MM.1S (cell line): ENCODE measurements at regions not wholly inside any gene's neighbourhood (a gene's known extent, or its start where the extent isn't known, plus 50 kb on each side); places are given as distances from the start of the nearest gene placed in this dataset.
"Not testable (repeated sequence)": the region's sequence is repeated elsewhere in the genome, so short reads cannot be mapped to it uniquely, and the experiment has no call there.

ENCODE experiments used
- DNase-seq: peaks from one replicate; pipeline ENCODE4 v3.0.0-alpha.2; 2015
- H2AFZ ChIP-seq: fragments of 300-600 bp; sonication (generic); 2 replicates; pipeline ENCODE4 v1.6.0; 2016; ENCODE audit warnings: antibody characterized with exemption, low read length
- H3F3A ChIP-seq: fragments of 300-600 bp; sonication (generic); 2 replicates; pipeline ENCODE4 v1.6.1; 2016; ENCODE audit warnings: mild to moderate bottlenecking, antibody characterized with exemption, low read length, moderate library complexity, mixed read lengths; ENCODE audit not compliant: insufficient read depth
- H3K27ac ChIP-seq: fragments of 300-600 bp; sonication (generic); 2 replicates; pipeline ENCODE4 v1.5.1; 2016; ENCODE audit warnings: mild to moderate bottlenecking, low read length
- H3K27me3 ChIP-seq: fragments of 300-600 bp; sonication (generic); replicated peaks from 2 replicates; pipeline ENCODE4 v1.6.0; 2016; ENCODE audit warnings: low read length; ENCODE audit not compliant: insufficient read depth
- H3K36me3 ChIP-seq: fragments of 300-600 bp; sonication (generic); replicated peaks from 2 replicates; pipeline ENCODE4 v1.6.1; 2016; ENCODE audit warnings: mild to moderate bottlenecking, low read length, mixed read lengths; ENCODE audit not compliant: insufficient read depth
- H3K4me1 ChIP-seq: fragments of 300-600 bp; sonication (generic); 2 replicates; pipeline ENCODE4 v1.6.1; 2016; ENCODE audit warnings: low read length, mixed read lengths
- H3K4me2 ChIP-seq: fragments of 300-600 bp; sonication (generic); 2 replicates; pipeline ENCODE4 v1.6.0; 2016; ENCODE audit warnings: low read depth, low read length
- H3K4me3 ChIP-seq: fragments of 300-600 bp; sonication (generic); 2 replicates; pipeline ENCODE4 v1.5.1; 2016; ENCODE audit warnings: low read length, mixed read lengths
- H3K79me2 ChIP-seq: fragments of 300-600 bp; sonication (generic); 2 replicates; pipeline ENCODE4 v1.6.1; 2016; ENCODE audit warnings: mixed run types, low read length, mixed read lengths
- H3K9ac ChIP-seq: fragments of 300-600 bp; sonication (generic); 2 replicates; pipeline ENCODE4 v1.6.1; 2016; ENCODE audit warnings: low read length, mixed read lengths
- H3K9me2 ChIP-seq: fragments of 300-600 bp; sonication (generic); replicated peaks from 2 replicates; pipeline ENCODE4 v1.6.1; 2016; ENCODE audit warnings: mild to moderate bottlenecking, low read length, mixed read lengths; ENCODE audit not compliant: insufficient read depth
- H3K9me3 ChIP-seq: fragments of 300-600 bp; sonication (generic); replicated peaks from 2 replicates; pipeline ENCODE4 v1.6.1; 2016; ENCODE audit warnings: mild to moderate bottlenecking, low read length, mixed read lengths; ENCODE audit not compliant: insufficient read depth
- H4K20me1 ChIP-seq: fragments of 300-600 bp; sonication (generic); 2 replicates; pipeline ENCODE4 v1.6.1; 2016; ENCODE audit warnings: mild to moderate bottlenecking, low read length, moderate library complexity, mixed read lengths; ENCODE audit not compliant: insufficient read depth
- EZH2 ChIP-seq: fragments of 300-600 bp; sonication (generic); optimal IDR thresholded peaks from 2 replicates; pipeline ENCODE3; 2017; ENCODE audit warnings: low read depth, mild to moderate bottlenecking, antibody characterized with exemption, low read length, mixed read lengths
- EZH2phosphoT487 ChIP-seq: fragments of 300-600 bp; sonication (generic); IDR thresholded peaks from 2 replicates; pipeline ENCODE4 v1.6.1; 2018; ENCODE audit warnings: antibody characterized with exemption, low read length
- TF ChIP-seq, protein P1 (sequence below): fragments of 300-600 bp; sonication (generic); IDR thresholded peaks from 2 replicates; pipeline ENCODE4 v1.5.1; 2016; ENCODE audit warnings: antibody characterized with exemption, low read length, mixed read lengths

GRCh38 chr12:126038434-126038833 is 973.2 kb downstream of the AACS start:
- no peaks in the 10 kb centered on the region for H3K4me1 ChIP-seq
- H4K20me1 ChIP-seq: no peaks in the 10 kb centered on the region
- no peak for TF ChIP-seq EZH2phosphoT487
- no peak for TF ChIP-seq EZH2
- TF ChIP-seq, protein P1, sequence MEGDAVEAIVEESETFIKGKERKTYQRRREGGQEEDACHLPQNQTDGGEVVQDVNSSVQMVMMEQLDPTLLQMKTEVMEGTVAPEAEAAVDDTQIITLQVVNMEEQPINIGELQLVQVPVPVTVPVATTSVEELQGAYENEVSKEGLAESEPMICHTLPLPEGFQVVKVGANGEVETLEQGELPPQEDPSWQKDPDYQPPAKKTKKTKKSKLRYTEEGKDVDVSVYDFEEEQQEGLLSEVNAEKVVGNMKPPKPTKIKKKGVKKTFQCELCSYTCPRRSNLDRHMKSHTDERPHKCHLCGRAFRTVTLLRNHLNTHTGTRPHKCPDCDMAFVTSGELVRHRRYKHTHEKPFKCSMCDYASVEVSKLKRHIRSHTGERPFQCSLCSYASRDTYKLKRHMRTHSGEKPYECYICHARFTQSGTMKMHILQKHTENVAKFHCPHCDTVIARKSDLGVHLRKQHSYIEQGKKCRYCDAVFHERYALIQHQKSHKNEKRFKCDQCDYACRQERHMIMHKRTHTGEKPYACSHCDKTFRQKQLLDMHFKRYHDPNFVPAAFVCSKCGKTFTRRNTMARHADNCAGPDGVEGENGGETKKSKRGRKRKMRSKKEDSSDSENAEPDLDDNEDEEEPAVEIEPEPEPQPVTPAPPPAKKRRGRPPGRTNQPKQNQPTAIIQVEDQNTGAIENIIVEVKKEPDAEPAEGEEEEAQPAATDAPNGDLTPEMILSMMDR: no peak

DNA sequence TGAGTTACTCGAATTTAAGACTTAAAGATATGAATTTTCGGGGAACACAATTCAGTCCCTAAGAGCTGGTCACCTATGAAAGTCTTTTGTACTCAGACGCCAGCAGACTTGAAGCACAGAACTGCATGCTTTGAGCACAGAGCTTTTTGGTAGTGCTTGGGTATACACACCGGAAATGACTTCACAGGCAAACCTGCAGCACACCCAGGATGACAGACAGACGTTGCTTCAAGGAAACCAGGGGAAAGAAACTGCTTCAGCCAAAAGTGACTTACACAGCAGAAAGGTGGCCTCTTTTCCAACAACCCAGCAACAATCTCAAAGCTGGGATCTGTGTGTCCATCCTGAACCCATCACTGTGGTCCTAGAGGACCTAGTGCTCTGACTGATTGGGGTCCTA is 975.1 kb downstream of the AACS start:
- H3K79me2 ChIP-seq: no peaks in the 10 kb centered on the region
- no peak for TF ChIP-seq EZH2phosphoT487
- no peak overlapping the region for H3K27ac ChIP-seq
- H3F3A ChIP-seq: no peaks in the 10 kb centered on the region
- H2AFZ ChIP-seq: no peak overlapping the region
- no peaks in the 10 kb centered on the region for H3K36me3 ChIP-seq
- peak; percentile 6 for DNase-seq
- H3K9me2 ChIP-seq: no peaks in the 10 kb centered on the region
- H3K4me2 ChIP-seq: no peak overlapping the region
- no peak overlapping the region for H3K9ac ChIP-seq
- no peak overlapping the region for H3K4me3 ChIP-seq
- H3K4me1 ChIP-seq: no peaks in the 10 kb centered on the region
- H4K20me1 ChIP-seq: no peaks in the 10 kb centered on the region
- no peaks in the 10 kb centered on the region for H3K9me3 ChIP-seq
- no peaks in the 10 kb centered on the region for H3K27me3 ChIP-seq

More at GRCh38 chr12:126038434-126038833, 973.2 kb downstream of the AACS start:
- Histone ChIP-seq H3K36me3 (no peaks in the 10 kb centered on the region), H3K9me3 (no peaks in the 10 kb centered on the region), H3K9me2 (no peaks in the 10 kb centered on the region), H3K4me2 (no peak overlapping the region), H3K27me3 (no peaks in the 10 kb centered on the region), H2AFZ (no peak overlapping the region), H3K79me2 (no peaks in the 10 kb centered on the region), H3F3A (no peaks in the 10 kb centered on the region), H3K27ac (no peak overlapping the region), H3K4me3 (no peak overlapping the region), H3K9ac (no peak overlapping the region)
- DNase-seq: peak; percentile 55

DNA sequence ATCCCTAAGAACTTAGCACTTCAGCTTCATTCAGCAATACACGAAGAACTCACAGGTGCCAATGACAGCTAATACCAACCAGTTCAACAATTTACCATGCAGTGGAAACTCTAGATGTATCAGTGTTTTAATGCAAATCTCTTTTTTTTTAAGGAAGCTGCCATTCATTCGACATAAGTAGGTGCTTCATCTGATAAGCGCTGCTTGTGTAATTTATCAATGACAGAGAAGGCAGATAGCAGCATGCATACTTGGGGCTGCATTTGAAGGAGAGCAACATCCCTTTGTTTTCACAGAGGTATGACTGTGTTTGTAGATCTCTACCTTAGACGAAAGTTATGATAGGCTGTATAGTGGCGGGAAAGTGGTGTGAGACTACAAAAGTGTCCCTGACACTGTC is 977.1 kb downstream of the AACS start:
- Histone ChIP-seq H3F3A (no peaks in the 10 kb centered on the region), H3K27me3 (no peaks in the 10 kb centered on the region), H3K4me3 (no peak overlapping the region), H2AFZ (no peak overlapping the region), H3K9ac (no peak overlapping the region), H3K27ac (no peak overlapping the region), H3K9me2 (no peaks in the 10 kb centered on the region), H3K79me2 (no peaks in the 10 kb centered on the region), H3K4me1 (no peaks in the 10 kb centered on the region), H3K9me3 (no peaks in the 10 kb centered on the region), H4K20me1 (no peaks in the 10 kb centered on the region), H3K36me3 (no peaks in the 10 kb centered on the region), H3K4me2 (no peak overlapping the region)
- TF ChIP-seq EZH2phosphoT487 (no peak), EZH2 (no peak)
- TF ChIP-seq, protein P1: no peak
- DNase-seq: no peak

GRCh38 chr12:126049501-126049900 is 984.3 kb downstream of the AACS start:
- not testable (repeated sequence) for H3K27ac ChIP-seq, H3K36me3 ChIP-seq, H3K9me2 ChIP-seq, H3K9ac ChIP-seq, H3F3A ChIP-seq, H3K4me1 ChIP-seq, DNase-seq, H2AFZ ChIP-seq, H3K27me3 ChIP-seq, H3K4me2 ChIP-seq, H4K20me1 ChIP-seq, H3K79me2 ChIP-seq, H3K4me3 ChIP-seq, H3K9me3 ChIP-seq
